K562 (cell line): ENCODE measurements at regions not wholly inside any gene's neighbourhood (a gene's known extent, or its start where the extent isn't known, plus 50 kb on each side); places are given as distances from the start of the nearest gene placed in this dataset.

Source experiments
- ATAC-seq: fragments of 200-7000 bp; cut with Tn5 transposase; 3 replicates; pipeline ENCODE4 v1.9.1; 2020; ENCODE audit warnings: moderate library complexity
- BruUV-seq: library from RNA; stranded (reverse); fragments of 400-500 nt; replicated peaks from 2 replicates; lab custom pipeline; 2021; lab: Mats Ljungman, UMichigan
- CTCF ChIA-PET: fragments of 300-600 bp; formaldehyde crosslinking; extraction: SDS; loops from one replicate; lab custom pipeline; 2021; ENCODE audit warnings: low intra/inter-chr PET ratio; lab: Yijun Ruan, JAX
- POLR2A ChIA-PET: fragments of 300-600, 350-650 bp; sonication (Branson Sonifier 250); formaldehyde crosslinking; extraction: SDS; loops from one replicate; lab custom pipeline; 2021; ENCODE audit warnings: antibody characterized with exemption, inconsistent platforms; lab: Yijun Ruan, JAX
- DNase-seq, 4 experiments: peaks; one replicate each; pipeline versions ENCODE4 v3.0.0 to v3.0.0-alpha.2; 2011 to 2018; ENCODE audit warnings: low spot score in 3 of 4, mixed read lengths in 3 of 4; ENCODE audit errors: extremely low read depth in 1 of 4
- FAIRE-seq: peaks from 2 replicates; lab custom pipeline; 2011; peaks lifted over from hg19 to GRCh38; lab: Jason Lieb, UNC
- H2AFZ ChIP-seq: 2 replicates; pipeline ENCODE4 v1.6.0; 2011; ENCODE audit warnings: low read depth, low read length, control low read depth, inconsistent platforms
- H3K27ac ChIP-seq: fragments of 200-600 bp; 3 replicates; pipeline ENCODE4 v1.8.0; 2011; ENCODE audit warnings: low read depth, mild to moderate bottlenecking, control low read depth, inconsistent platforms, low read length, moderate library complexity, mixed read lengths; ENCODE audit errors: extremely low read depth
- H3K27me3 ChIP-seq, 2 experiments: fragments of 300-600 bp in 1 of 2; 2 replicates in 1 of 2; 3 replicates in 1 of 2; pipeline versions ENCODE4 v1.6.0 to v1.8.0; 2011; ENCODE audit warnings: inconsistent platforms in 2 of 2, low read length in 2 of 2, mild to moderate bottlenecking in 1 of 2, mixed read lengths in 1 of 2, moderate library complexity in 1 of 2; ENCODE audit not compliant: control insufficient read depth in 2 of 2, insufficient read depth in 2 of 2
- H3K36me3 ChIP-seq: fragments of 300-600 bp; 3 replicates; pipeline ENCODE4 v1.8.0; 2011; ENCODE audit warnings: mild to moderate bottlenecking, low read length, inconsistent platforms; ENCODE audit not compliant: control insufficient read depth, insufficient read depth
- H3K4me1 ChIP-seq, 2 experiments: fragments of 200-600 bp in 1 of 2; replicated peaks in 1 of 2; 2 replicates in 1 of 2; 3 replicates in 1 of 2; pipeline versions ENCODE4 v1.5.1 to v1.8.0; 2011; ENCODE audit warnings: inconsistent platforms in 2 of 2, low read length in 2 of 2, mild to moderate bottlenecking in 1 of 2, mixed read lengths in 1 of 2, moderate library complexity in 1 of 2; ENCODE audit not compliant: control insufficient read depth in 2 of 2, insufficient read depth in 2 of 2
- H3K4me2 ChIP-seq: 2 replicates; pipeline ENCODE4 v1.6.1; 2011; ENCODE audit warnings: low read length, control low read depth, inconsistent platforms, mixed read lengths; ENCODE audit not compliant: insufficient read depth
- H3K4me3 ChIP-seq: fragments of 200-600 bp; sonication (generic), shearing (Covaris generic); 2 replicates; pipeline ENCODE4 v1.5.1; 2016; ENCODE audit warnings: control low read depth, inconsistent platforms
- H3K79me2 ChIP-seq: fragments of 200-600 bp; 3 replicates; pipeline ENCODE4 v1.8.0; 2011; ENCODE audit warnings: low read length, inconsistent platforms; ENCODE audit not compliant: control insufficient read depth, insufficient read depth
- H3K9ac ChIP-seq, 2 experiments: 2 replicates each; pipeline versions ENCODE4 v1.6.0 to v1.6.1; 2011; ENCODE audit warnings: low read depth in 2 of 2, low read length in 2 of 2, control low read depth in 1 of 2, inconsistent platforms in 1 of 2, mild to moderate bottlenecking in 1 of 2, mixed read lengths in 1 of 2; ENCODE audit not compliant: insufficient read depth in 1 of 2
- H3K9me1 ChIP-seq: one replicate; pipeline ENCODE4 v1.6.0; 2011; ENCODE audit warnings: inconsistent platforms, mild to moderate bottlenecking, low read length, moderate library complexity; ENCODE audit not compliant: control insufficient read depth, insufficient read depth
- H3K9me3 ChIP-seq: replicated peaks from 2 replicates; pipeline ENCODE4 v1.5.1; 2011; ENCODE audit warnings: low read depth, low read length, inconsistent platforms; ENCODE audit not compliant: control insufficient read depth, insufficient read depth
- H4K20me1 ChIP-seq: replicated peaks from 2 replicates; pipeline ENCODE4 v1.6.1; 2011; ENCODE audit warnings: low read length, inconsistent platforms, mixed read lengths; ENCODE audit not compliant: control insufficient read depth, insufficient read depth
- BRF1 ChIP-seq: IDR thresholded peaks from 3 replicates; pipeline ENCODE4 v1.6.1; 2011; ENCODE audit warnings: borderline replicate concordance, mild to moderate bottlenecking; ENCODE audit not compliant: insufficient read length; ENCODE audit errors: extremely low read depth
- KLF16 ChIP-seq: IDR thresholded peaks from 2 replicates; pipeline ENCODE4 v1.6.1; 2016; ENCODE audit warnings: antibody characterized with exemption
- MYBL2 ChIP-seq, 2 experiments: fragments of 450-650 bp in 1 of 2; sonication (generic) in 1 of 2; formaldehyde crosslinking in 1 of 2; IDR thresholded peaks; 2 replicates each; pipeline versions ENCODE4 v1.6.1 to v1.8.1; 2017 to 2022; ENCODE audit warnings: borderline replicate concordance in 1 of 2, inconsistent platforms in 1 of 2, low read depth in 1 of 2, mild to moderate bottlenecking in 1 of 2, missing genetic modification reagents in 1 of 2, moderate library complexity in 1 of 2
- POLR2B ChIP-seq: fragments of 450-650 bp; IDR thresholded peaks from 2 replicates; pipeline ENCODE4 v1.6.1; 2018; ENCODE audit warnings: low read depth; ENCODE audit not compliant: partially characterized antibody
- TFAM ChIP-seq: fragments of 250-450 bp; sonication (Bioruptor Pico); conservative IDR thresholded peaks from 2 replicates; pipeline ENCODE4 v1.5.0; 2021; ENCODE audit warnings: mild to moderate bottlenecking, moderate library complexity
- ZNF57 ChIP-seq: fragments of 450-650 bp; formaldehyde crosslinking; IDR thresholded peaks from 2 replicates; pipeline ENCODE4 v1.4.0; 2020; ENCODE audit warnings: mild to moderate bottlenecking, moderate library complexity
- WGBS: fragments of 100-300 bp; shearing (Covaris generic); methylation state at CpG from one replicate; pipeline ENCODE4 v1.1.6; 2016; ENCODE audit warnings: low coverage, mixed read lengths; ENCODE audit not compliant: insufficient coverage; ENCODE audit errors: missing lambda C conversion rate; 5-methylcytosine and 5-hydroxymethylcytosine counted together
- in situ Hi-C: fragments of 300-500 bp; cut with MboI; formaldehyde crosslinking; loops from 4 replicates; pipeline ENCODE4 v1.15.0; 2018; ENCODE audit warnings: inconsistent platforms, mixed read lengths
- intact Hi-C: fragments of 100-400 bp; cut with micrococcal nuclease; formaldehyde crosslinking; loops from 2 replicates; pipeline ENCODE4 v1.14.2; 2022
- TF ChIP-seq, protein P1 (sequence below), 2 experiments: fragments of 450-650 bp in 1 of 2; IDR thresholded peaks; 2 replicates each; pipeline ENCODE4 v1.6.1; 2011 to 2017; ENCODE audit warnings: low read depth in 2 of 2, antibody characterized with exemption in 1 of 2, borderline replicate concordance in 1 of 2, low read length in 1 of 2, mild to moderate bottlenecking in 1 of 2, mixed read lengths in 1 of 2; ENCODE audit not compliant: control insufficient read depth in 1 of 2

DNA sequence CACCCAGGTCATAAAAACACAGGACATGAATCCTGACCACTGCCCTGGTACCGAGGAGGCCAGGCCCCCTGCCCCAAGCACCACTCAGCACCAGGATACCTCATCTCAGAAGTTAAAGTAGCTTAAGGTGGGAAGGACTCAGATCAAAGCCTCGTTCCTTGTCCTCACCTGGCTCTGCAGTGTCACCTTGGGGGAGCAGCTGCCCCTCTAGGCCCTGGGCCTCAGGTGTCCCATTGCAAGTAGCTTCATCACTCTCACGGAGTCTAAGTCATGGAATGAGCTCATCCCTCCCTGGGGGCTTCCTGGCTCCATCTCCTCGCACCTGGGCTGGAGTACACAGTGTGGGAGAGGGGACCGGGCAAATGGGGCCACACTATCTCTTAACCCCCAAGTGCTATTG, 148.0 kb downstream of the TPRA1 start:
- in situ Hi-C loops, result no loop called here
- POLR2A ChIA-PET, result no interaction called here

More for the DNA sequence above, 148.0 kb downstream of the TPRA1 start:
- WGBS, result 0% methylated on average over 4 of the region's 5 CpGs
- no peak for TF ChIP-seq BRF1
- TF ChIP-seq POLR2B, result no peak
- no peak for TF ChIP-seq ZNF57 (CRISPR knock-in tag)
- TF ChIP-seq MYBL2 (IDR thresholded peaks at IDR 0.05; ENCODE audit: low read depth), result no peak
- no peak for TF ChIP-seq MYBL2 (CRISPR knock-in tag; IDR thresholded peaks at IDR 0.05; ENCODE audit: borderline replicate concordance)
- no peak for TF ChIP-seq KLF16
- TF ChIP-seq, protein P1, sequence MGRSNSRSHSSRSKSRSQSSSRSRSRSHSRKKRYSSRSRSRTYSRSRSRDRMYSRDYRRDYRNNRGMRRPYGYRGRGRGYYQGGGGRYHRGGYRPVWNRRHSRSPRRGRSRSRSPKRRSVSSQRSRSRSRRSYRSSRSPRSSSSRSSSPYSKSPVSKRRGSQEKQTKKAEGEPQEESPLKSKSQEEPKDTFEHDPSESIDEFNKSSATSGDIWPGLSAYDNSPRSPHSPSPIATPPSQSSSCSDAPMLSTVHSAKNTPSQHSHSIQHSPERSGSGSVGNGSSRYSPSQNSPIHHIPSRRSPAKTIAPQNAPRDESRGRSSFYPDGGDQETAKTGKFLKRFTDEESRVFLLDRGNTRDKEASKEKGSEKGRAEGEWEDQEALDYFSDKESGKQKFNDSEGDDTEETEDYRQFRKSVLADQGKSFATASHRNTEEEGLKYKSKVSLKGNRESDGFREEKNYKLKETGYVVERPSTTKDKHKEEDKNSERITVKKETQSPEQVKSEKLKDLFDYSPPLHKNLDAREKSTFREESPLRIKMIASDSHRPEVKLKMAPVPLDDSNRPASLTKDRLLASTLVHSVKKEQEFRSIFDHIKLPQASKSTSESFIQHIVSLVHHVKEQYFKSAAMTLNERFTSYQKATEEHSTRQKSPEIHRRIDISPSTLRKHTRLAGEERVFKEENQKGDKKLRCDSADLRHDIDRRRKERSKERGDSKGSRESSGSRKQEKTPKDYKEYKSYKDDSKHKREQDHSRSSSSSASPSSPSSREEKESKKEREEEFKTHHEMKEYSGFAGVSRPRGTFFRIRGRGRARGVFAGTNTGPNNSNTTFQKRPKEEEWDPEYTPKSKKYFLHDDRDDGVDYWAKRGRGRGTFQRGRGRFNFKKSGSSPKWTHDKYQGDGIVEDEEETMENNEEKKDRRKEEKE (IDR thresholded peaks at IDR 0.05; ENCODE audit: borderline replicate concordance in 1 of 2, control insufficient read depth in 1 of 2, low read depth in 2 of 2, low read length in 1 of 2), result no peak
- no peak for TF ChIP-seq TFAM (CRISPR knock-in tag)
- TF ChIP-seq, all 486 proteins: peak for 0
- ATAC-seq (no peak), DNase-seq (no peak), FAIRE-seq (no peak)
- no peaks in the 10 kb centered on the region for H3K9me3 ChIP-seq
- H3K27me3 ChIP-seq, result peaks cover 0 to 4% of the 10 kb centered on the region in 2 experiments; a peak in 1 of 5 replicates
- CTCF ChIA-PET, result no interaction called here
- intact Hi-C loops, result no loop called here
- no peak overlapping the region for H2AFZ ChIP-seq
- no peak overlapping the region for H3K4me2 ChIP-seq
- H3K27ac ChIP-seq, result no peak overlapping the region
- no peak overlapping the region for H3K9ac ChIP-seq
- no peaks in the 10 kb centered on the region for H3K9me1 ChIP-seq
- H3K79me2 ChIP-seq, result no peaks in the 10 kb centered on the region
- no peaks in the 10 kb centered on the region for H3K36me3 ChIP-seq
- H4K20me1 ChIP-seq, result no peaks in the 10 kb centered on the region
- H3K4me3 ChIP-seq, result no peak overlapping the region
- BruUV-seq, result no TSS peak
- no peaks in the 10 kb centered on the region for H3K4me1 ChIP-seq
